Activated CD8-positive, alpha-beta memory T cell treated with anti-CD3 and anti-CD28 coated beads, Interleukin-2, amount 10 ng/mL, durations not matched to agents 7 days and 5 days (primary cell): ENCODE measurements at regions not wholly inside any gene's neighbourhood (a gene's known extent, or its start where the extent isn't known, plus 50 kb on each side); places are given as distances from the start of the nearest gene placed in this dataset.
"Not testable (repeated sequence)": the region's sequence is repeated elsewhere in the genome, so short reads cannot be mapped to it uniquely, and the experiment has no call there.

Experiments
- ATAC-seq: fragments of 150-1000 bp; cut with Tn5 transposase; one replicate; pipeline ENCODE4 v1.10.0; 2021; ENCODE audit warnings: moderate library complexity
- CTCF ChIA-PET: fragments of 350-600 bp; sonication (Branson Sonifier 250); formaldehyde crosslinking; loops from one replicate; lab custom pipeline; 2021; ENCODE audit warnings: antibody characterized with exemption; lab: Charles Lee
- DNase-seq: peaks from one replicate; pipeline ENCODE4 v3.0.0-alpha.2; 2020
- H3K27ac Mint-ChIP-seq: one replicate; pipeline ENCODE4 v1.8.0; 2021; ENCODE audit warnings: mild to moderate bottlenecking, mixed read lengths
- H3K27me3 Mint-ChIP-seq: one replicate; pipeline ENCODE4 v1.8.0; 2021; ENCODE audit warnings: mixed read lengths
- H3K36me3 Mint-ChIP-seq: one replicate; pipeline ENCODE4 v1.8.0; 2021; ENCODE audit warnings: mild to moderate bottlenecking, mixed read lengths
- H3K4me1 Mint-ChIP-seq: one replicate; pipeline ENCODE4 v1.8.0; 2021; ENCODE audit warnings: mixed read lengths
- H3K4me3 Mint-ChIP-seq: one replicate; pipeline ENCODE4 v1.8.0; 2021; ENCODE audit warnings: mild to moderate bottlenecking, moderate library complexity, mixed read lengths
- H3K9me3 Mint-ChIP-seq: one replicate; pipeline ENCODE4 v1.8.0; 2022; ENCODE audit warnings: low read depth, mixed read lengths

DNA sequence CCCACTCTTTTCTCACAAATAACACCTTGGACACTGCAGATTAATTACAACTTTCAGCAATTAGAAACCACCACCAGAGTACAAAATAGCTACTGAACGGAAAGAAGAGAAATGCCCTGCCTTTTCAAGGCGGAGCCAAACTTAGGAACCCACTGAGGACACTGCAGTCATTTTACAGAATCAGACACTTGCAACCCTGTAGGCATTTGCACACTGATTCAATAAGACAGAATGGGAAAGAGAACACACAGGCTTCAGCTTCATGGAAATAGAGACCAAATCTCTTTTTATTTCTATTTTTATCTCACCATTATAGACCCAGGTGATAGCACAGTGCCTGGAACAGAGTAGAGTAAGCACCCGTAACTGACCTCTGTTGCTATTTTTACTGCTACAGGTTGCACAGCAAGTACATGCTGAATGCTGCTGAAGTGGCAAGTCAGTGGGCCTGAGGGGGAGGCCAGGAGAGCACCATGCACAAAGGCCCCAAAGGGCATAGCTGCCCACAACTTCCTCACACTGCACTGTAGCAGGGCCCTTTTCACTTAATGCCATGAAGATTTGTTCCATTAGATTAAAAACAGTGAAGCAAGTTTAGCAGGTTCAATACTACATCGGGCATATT is 50.7 kb upstream of the EDARADD start:
- CTCF ChIA-PET, result no interaction called here

DNA sequence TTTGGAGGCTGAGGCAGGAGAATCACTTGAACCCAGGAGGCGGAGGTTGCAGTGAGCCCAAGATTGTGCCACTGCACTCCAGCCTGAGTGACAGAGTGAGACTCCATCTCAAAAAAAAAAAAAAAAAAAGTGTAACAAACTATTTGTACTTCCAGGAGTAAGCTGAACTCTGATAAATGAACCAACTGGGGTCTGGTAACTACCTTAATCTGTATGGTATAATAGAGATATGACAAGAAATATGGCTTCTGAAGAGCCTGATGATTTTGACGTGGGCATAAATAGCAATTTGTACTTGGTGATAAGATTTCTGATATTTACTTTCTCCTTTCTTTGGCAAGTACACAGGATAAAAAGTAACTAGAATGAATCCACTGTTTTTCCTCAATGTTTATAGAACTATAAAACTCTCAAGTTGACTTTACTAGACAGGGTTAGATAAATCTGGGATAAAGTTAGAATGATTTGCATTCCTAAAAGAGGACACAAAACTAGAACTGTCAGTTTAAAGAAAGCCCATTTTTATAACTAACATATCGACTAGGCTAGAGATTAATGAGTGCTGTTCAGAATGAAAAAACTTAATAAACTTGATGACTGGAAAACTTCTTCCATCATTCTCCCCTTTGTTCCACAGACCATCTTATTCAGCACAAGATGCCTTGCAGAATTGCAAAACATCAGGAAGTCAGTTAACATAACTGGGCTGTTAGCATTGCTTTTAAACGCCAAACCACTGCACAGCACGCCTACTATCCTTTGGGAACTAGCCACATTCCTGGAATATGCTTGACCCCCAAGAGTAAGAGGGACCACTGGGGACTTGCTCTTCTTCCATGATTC is 51.5 kb upstream of the EDARADD start:
- no peak for DNase-seq
- Mint-ChIP-seq H3K36me3 (no peaks in the 10 kb centered on the region), H3K4me3 (no peak overlapping the region), H3K4me1 (no peaks in the 10 kb centered on the region), H3K27me3 (peaks cover 2% of the 10 kb centered on the region), H3K9me3 (no peaks in the 10 kb centered on the region), H3K27ac (no peak overlapping the region)
- CTCF ChIA-PET, result no interaction called here
- ATAC-seq, result no peak

More for the DNA sequence above, 50.7 kb upstream of the EDARADD start:
- Mint-ChIP-seq H3K4me3 (no peak overlapping the region), H3K27ac (no peak overlapping the region), H3K9me3 (no peaks in the 10 kb centered on the region), H3K27me3 (peaks cover 2% of the 10 kb centered on the region), H3K4me1 (no peaks in the 10 kb centered on the region), H3K36me3 (no peaks in the 10 kb centered on the region)
- no peak for DNase-seq
- ATAC-seq, result no peak

GRCh38 chr1:236341298-236341697 is 52.8 kb upstream of the EDARADD start:
- ATAC-seq, result no peak
- CTCF ChIA-PET, result interaction anchor here (0.9 kb wide), 1 partner anchor 15 kb away, joined by 3 read pairs; no protein-coding TSS in a partner anchor
- no peaks in the 10 kb centered on the region for H3K9me3 Mint-ChIP-seq
- no peak overlapping the region for H3K4me3 Mint-ChIP-seq
- H3K27me3 Mint-ChIP-seq, result peaks cover 2% of the 10 kb centered on the region
- H3K36me3 Mint-ChIP-seq, result no peaks in the 10 kb centered on the region
- no peak for DNase-seq
- H3K27ac Mint-ChIP-seq, result no peak overlapping the region
- H3K4me1 Mint-ChIP-seq, result no peaks in the 10 kb centered on the region

DNA sequence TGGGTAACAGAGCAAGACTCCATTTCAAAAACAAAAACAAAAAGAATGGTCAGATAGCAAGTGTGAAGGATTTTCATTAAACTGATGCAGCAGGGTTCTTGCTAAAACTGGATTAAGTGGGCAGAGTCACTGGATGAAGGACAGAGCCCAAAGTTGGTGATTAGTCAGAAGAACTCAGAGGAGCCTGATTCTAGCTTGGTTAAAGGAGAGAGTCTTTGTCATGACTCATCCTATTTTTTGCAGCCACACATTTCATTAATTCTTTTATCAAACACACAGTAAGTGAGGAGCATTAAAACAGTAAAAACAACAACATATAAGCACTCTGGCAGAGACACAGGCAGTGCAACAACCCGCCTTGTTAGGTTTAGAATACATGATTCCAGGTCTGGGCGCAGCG is 56.0 kb upstream of the EDARADD start:
- no peak for ATAC-seq
- DNase-seq, result no peak
- no peaks in the 10 kb centered on the region for H3K9me3 Mint-ChIP-seq
- H3K4me3 Mint-ChIP-seq, result no peak overlapping the region
- H3K36me3 Mint-ChIP-seq, result no peaks in the 10 kb centered on the region
- CTCF ChIA-PET, result no interaction called here
- no peak overlapping the region for H3K27ac Mint-ChIP-seq
- H3K27me3 Mint-ChIP-seq, result peaks cover 2% of the 10 kb centered on the region
- no peaks in the 10 kb centered on the region for H3K4me1 Mint-ChIP-seq

GRCh38 chr1:236336084-236336483 is 54.3 kb upstream of the ERO1B start:
- H3K27ac Mint-ChIP-seq, result no peak overlapping the region
- CTCF ChIA-PET, result no interaction called here
- H3K36me3 Mint-ChIP-seq, result no peaks in the 10 kb centered on the region

GRCh38 chr1:236335633-236336032 is 53.9 kb upstream of the ERO1B start:
- H3K27ac Mint-ChIP-seq, H3K9me3 Mint-ChIP-seq, H3K4me3 Mint-ChIP-seq, DNase-seq, CTCF ChIA-PET, H3K27me3 Mint-ChIP-seq, H3K36me3 Mint-ChIP-seq, H3K4me1 Mint-ChIP-seq, ATAC-seq: not testable (repeated sequence)

More at GRCh38 chr1:236336084-236336483, 54.3 kb upstream of the ERO1B start:
- Mint-ChIP-seq H3K27me3 (peaks cover 2% of the 10 kb centered on the region), H3K9me3 (no peaks in the 10 kb centered on the region), H3K4me3 (no peak overlapping the region), H3K4me1 (no peaks in the 10 kb centered on the region)
- ATAC-seq, result no peak
- DNase-seq, result no peak

- Mint-ChIP-seq H3K27ac (no peak overlapping the region), H3K4me3 (no peak overlapping the region), H3K9me3 (no peaks in the 10 kb centered on the region), H3K4me1 (no peaks in the 10 kb centered on the region), H3K27me3 (peaks cover 2% of the 10 kb centered on the region), H3K36me3 (no peaks in the 10 kb centered on the region)
- DNase-seq (no peak), ATAC-seq (no peak)
- CTCF ChIA-PET, result no interaction called here
Measured at GRCh38 chr1:236334893-236335545, 53.3 kb upstream of the ERO1B start.

GRCh38 chr1:236332092-236332758 is 50.5 kb upstream of the ERO1B start:
- ATAC-seq, result no peak
- Mint-ChIP-seq H3K36me3 (no peaks in the 10 kb centered on the region), H3K27ac (no peak overlapping the region), H3K27me3 (peaks cover 3% of the 10 kb centered on the region), H3K9me3 (no peaks in the 10 kb centered on the region), H3K4me3 (no peak overlapping the region), H3K4me1 (no peaks in the 10 kb centered on the region)
- no peak for DNase-seq
- CTCF ChIA-PET, result no interaction called here
